Right atrium auricular region (tissue), 2 donors: ENCODE measurements at regions not wholly inside any gene's neighbourhood (a gene's known extent, or its start where the extent isn't known, plus 50 kb on each side); places are given as distances from the start of the nearest gene placed in this dataset.

Experiments used
- DNase-seq: peaks from one replicate; pipeline ENCODE4 v3.0.0-alpha.2; 2019; ENCODE audit warnings: low spot score
- H3K27ac ChIP-seq, 2 donors: fragments of 200-600 bp; sonication (generic); 1 replicate in 1 of 2; 2 replicates in 1 of 2; pipeline ENCODE4 v1.5.1; 2016 to 2019
- H3K27me3 ChIP-seq, 2 donors: fragments of 200-600 bp; sonication (generic); one replicate each; pipeline versions ENCODE4 v1.5.1 to v1.6.0; 2017 to 2019
- H3K36me3 ChIP-seq: fragments of 200-600 bp; sonication (generic); one replicate; pipeline ENCODE4 v1.5.1; 2016
- H3K4me1 ChIP-seq, 2 donors: fragments of 200-600 bp; sonication (generic); one replicate each; pipeline versions ENCODE4 v1.5.1 to v1.6.0; 2017 to 2019
- H3K4me3 ChIP-seq, 2 donors: fragments of 200-600 bp; sonication (generic); 1 replicate in 1 of 2; 2 replicates in 1 of 2; pipeline ENCODE4 v1.5.1; 2017 to 2019; ENCODE audit warnings: mild to moderate bottlenecking in 1 of 2, moderate library complexity in 1 of 2
- H3K9me3 ChIP-seq, 2 donors: fragments of 200-600 bp; sonication (generic); one replicate each; pipeline ENCODE4 v1.5.1; 2019
- TF ChIP-seq, protein P1 (sequence below), 2 donors: fragments of 200-600 bp; sonication (generic); IDR thresholded peaks; one replicate each; pipeline ENCODE4 v1.5.1; 2019; ENCODE audit warnings: antibody characterized with exemption in 2 of 2

GRCh38 chr9:13878241-13878711 is 435.7 kb downstream of the NFIB start:
- peaks cover 0 to 14% of the 10 kb centered on the region in 2 donors for H3K9me3 ChIP-seq
- DNase-seq, result no peak
- TF ChIP-seq, protein P1, sequence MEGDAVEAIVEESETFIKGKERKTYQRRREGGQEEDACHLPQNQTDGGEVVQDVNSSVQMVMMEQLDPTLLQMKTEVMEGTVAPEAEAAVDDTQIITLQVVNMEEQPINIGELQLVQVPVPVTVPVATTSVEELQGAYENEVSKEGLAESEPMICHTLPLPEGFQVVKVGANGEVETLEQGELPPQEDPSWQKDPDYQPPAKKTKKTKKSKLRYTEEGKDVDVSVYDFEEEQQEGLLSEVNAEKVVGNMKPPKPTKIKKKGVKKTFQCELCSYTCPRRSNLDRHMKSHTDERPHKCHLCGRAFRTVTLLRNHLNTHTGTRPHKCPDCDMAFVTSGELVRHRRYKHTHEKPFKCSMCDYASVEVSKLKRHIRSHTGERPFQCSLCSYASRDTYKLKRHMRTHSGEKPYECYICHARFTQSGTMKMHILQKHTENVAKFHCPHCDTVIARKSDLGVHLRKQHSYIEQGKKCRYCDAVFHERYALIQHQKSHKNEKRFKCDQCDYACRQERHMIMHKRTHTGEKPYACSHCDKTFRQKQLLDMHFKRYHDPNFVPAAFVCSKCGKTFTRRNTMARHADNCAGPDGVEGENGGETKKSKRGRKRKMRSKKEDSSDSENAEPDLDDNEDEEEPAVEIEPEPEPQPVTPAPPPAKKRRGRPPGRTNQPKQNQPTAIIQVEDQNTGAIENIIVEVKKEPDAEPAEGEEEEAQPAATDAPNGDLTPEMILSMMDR (IDR thresholded peaks at IDR 0.05), result no peak
- H3K4me3 ChIP-seq, result no peak overlapping the region
- no peak overlapping the region for H3K27ac ChIP-seq
- H3K4me1 ChIP-seq, result no peaks in the 10 kb centered on the region
- H3K36me3 ChIP-seq, result no peaks in the 10 kb centered on the region
- no peaks in the 10 kb centered on the region for H3K27me3 ChIP-seq

DNA sequence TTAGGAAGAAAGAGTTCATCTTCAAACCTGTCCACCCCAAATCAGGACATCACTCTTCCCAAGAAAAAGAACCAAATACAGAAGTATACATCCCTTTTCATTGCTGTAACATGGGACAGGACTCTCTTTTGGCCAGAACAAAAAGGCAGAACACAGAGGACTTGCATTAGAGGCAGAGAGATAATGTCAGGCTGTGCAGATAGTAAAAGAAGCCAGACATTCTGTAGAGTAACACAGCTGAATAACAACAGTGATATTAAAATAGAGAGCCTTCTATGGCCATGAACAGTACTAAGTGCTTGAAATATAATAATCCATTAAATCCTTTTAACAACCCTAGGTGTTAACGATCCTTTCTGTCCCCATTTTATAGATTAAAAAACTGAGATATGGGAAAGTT is 437.2 kb downstream of the NFIB start:
- H3K9me3 ChIP-seq, result peaks cover 0 to 14% of the 10 kb centered on the region in 2 donors
- no peaks in the 10 kb centered on the region for H3K4me1 ChIP-seq
- no peak overlapping the region for H3K4me3 ChIP-seq
- DNase-seq, result no peak
- no peaks in the 10 kb centered on the region for H3K36me3 ChIP-seq
- no peaks in the 10 kb centered on the region for H3K27me3 ChIP-seq
- TF ChIP-seq, protein P1 (IDR thresholded peaks at IDR 0.05), result no peak
- H3K27ac ChIP-seq, result no peak overlapping the region

DNA sequence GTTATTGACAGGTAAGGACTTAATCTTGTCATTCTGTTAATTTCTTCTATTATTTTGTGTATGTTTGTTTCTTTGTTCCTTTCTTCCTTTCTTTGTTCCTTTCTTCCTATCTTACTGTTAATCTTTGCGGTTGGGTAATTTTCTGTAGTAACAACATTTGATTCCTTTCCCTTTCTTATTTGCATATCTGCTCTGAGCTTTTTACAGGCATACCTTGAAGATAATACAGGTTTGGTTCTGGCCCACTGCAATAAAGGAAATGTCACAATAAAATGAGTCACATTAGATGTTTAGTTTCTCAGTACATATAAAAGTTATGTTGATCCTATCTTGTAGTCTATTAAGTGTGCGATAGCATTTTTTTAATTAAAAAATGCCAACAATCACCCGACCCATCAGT is 440.7 kb downstream of the NFIB start:
- TF ChIP-seq, protein P1 (IDR thresholded peaks at IDR 0.05), result no peak
- Histone ChIP-seq H3K36me3 (no peaks in the 10 kb centered on the region), H3K27me3 (no peaks in the 10 kb centered on the region), H3K27ac (no peak overlapping the region), H3K9me3 (peaks cover 0 to 14% of the 10 kb centered on the region in 2 donors), H3K4me3 (no peak overlapping the region), H3K4me1 (no peaks in the 10 kb centered on the region)
- no peak for DNase-seq

- Histone ChIP-seq H3K4me1 (peaks cover 0 to 8% of the 10 kb centered on the region in 2 donors), H3K27me3 (no peaks in the 10 kb centered on the region), H3K36me3 (no peaks in the 10 kb centered on the region), H3K4me3 (no peak overlapping the region), H3K27ac (no peak overlapping the region), H3K9me3 (no peaks in the 10 kb centered on the region)
- TF ChIP-seq, protein P1 (IDR thresholded peaks at IDR 0.05), result no peak
- no peak for DNase-seq
Observed at GRCh38 chr9:13868336-13868735, 445.6 kb downstream of the NFIB start.

DNA sequence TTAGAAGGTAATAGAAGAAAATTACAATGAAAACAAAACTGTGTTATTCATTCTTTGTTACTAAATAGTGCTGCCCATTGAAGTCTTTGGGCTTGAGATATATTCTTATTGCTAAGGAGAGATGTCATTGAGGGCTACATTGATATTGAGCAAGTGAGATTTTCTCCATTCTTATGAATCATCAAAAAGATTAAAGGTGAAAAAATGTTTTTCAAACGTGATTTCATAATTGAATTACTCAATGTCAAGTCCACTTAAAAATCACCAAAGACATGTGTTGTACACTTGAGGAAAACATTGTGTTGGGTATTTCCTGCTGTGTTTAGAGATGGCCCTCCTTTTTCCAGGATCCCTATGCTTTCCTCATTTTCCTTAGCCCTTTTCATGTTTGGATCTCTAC is 448.1 kb downstream of the NFIB start:
- peaks cover 0 to 21% of the 10 kb centered on the region in 2 donors for H3K4me1 ChIP-seq
- no peak for DNase-seq
- TF ChIP-seq, protein P1 (IDR thresholded peaks at IDR 0.05), result no peak
- H3K27ac ChIP-seq, result no peak overlapping the region
- H3K36me3 ChIP-seq, result no peaks in the 10 kb centered on the region
- no peaks in the 10 kb centered on the region for H3K27me3 ChIP-seq
- no peaks in the 10 kb centered on the region for H3K9me3 ChIP-seq
- H3K4me3 ChIP-seq, result no peak overlapping the region

DNA sequence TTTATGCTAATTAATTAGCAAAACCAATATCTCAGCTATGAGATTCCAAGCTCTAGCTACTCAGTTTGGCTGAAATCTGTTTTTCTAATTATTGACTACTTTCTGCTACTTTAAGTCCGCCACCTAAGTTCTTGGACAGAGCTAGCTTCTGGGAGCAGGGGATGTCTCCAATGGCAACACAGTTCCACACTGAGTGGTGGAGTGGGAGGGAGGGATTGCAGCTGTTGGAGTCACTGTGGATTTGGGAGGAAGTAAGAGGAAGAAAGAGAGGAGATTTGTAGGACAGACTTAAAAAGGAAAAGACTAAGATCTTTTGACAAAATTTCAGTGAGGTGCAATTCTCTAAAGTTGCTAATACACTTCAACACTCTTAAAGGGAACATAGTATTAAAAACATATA is 450.8 kb downstream of the NFIB start:
- H3K27me3 ChIP-seq, result no peaks in the 10 kb centered on the region
- H3K9me3 ChIP-seq, result no peaks in the 10 kb centered on the region
- H3K27ac ChIP-seq, result peak overlapping the region in 1 of 2 donors; percentile 9
- DNase-seq, result peak; percentile 72
- peaks cover 0 to 21% of the 10 kb centered on the region in 2 donors for H3K4me1 ChIP-seq
- TF ChIP-seq, protein P1 (IDR thresholded peaks at IDR 0.05), result no peak
- no peak overlapping the region for H3K4me3 ChIP-seq
- H3K36me3 ChIP-seq, result no peaks in the 10 kb centered on the region
